AG10803 (cell line): ENCODE measurements at regions not wholly inside any gene's neighbourhood (a gene's known extent, or its start where the extent isn't known, plus 50 kb on each side); places are given as distances from the start of the nearest gene placed in this dataset.
"Not testable (repeated sequence)": the region's sequence is repeated elsewhere in the genome, so short reads cannot be mapped to it uniquely, and the experiment has no call there.

Experiments used
- DNase-seq: peaks from one replicate; pipeline ENCODE4 v3.0.0; 2010; ENCODE audit warnings: low read depth
- H3K4me3 ChIP-seq: 2 replicates; pipeline ENCODE4 v1.5.1; 2011; ENCODE audit warnings: mild to moderate bottlenecking, low read length, control low read depth
- TF ChIP-seq, protein P1 (sequence below): conservative IDR thresholded peaks from 2 replicates; pipeline ENCODE4 v1.5.1; 2011; ENCODE audit warnings: mild to moderate bottlenecking, low read length, control low read depth, inconsistent platforms

DNA sequence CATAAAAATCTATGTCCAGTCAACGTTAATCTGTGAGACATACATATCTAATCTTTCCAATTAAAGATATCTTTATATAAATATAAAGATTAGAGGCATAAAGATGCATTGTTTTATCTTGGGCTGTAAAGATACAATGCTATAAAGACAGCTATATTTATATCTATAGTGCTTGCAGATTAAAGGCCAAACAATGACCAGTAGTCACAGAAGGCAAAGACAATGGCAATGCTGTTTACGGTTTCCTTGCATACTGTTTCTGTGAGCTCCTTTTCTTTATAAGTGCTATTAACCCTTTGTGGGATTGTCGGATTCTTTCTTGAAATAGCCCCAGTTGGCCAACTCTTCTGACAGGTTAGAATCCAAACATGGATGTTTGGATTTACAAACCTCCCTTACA is 85.5 kb upstream of the SALL1 start:
- H3K4me3 ChIP-seq = no peak overlapping the region
- DNase-seq = no peak
- TF ChIP-seq, protein P1, sequence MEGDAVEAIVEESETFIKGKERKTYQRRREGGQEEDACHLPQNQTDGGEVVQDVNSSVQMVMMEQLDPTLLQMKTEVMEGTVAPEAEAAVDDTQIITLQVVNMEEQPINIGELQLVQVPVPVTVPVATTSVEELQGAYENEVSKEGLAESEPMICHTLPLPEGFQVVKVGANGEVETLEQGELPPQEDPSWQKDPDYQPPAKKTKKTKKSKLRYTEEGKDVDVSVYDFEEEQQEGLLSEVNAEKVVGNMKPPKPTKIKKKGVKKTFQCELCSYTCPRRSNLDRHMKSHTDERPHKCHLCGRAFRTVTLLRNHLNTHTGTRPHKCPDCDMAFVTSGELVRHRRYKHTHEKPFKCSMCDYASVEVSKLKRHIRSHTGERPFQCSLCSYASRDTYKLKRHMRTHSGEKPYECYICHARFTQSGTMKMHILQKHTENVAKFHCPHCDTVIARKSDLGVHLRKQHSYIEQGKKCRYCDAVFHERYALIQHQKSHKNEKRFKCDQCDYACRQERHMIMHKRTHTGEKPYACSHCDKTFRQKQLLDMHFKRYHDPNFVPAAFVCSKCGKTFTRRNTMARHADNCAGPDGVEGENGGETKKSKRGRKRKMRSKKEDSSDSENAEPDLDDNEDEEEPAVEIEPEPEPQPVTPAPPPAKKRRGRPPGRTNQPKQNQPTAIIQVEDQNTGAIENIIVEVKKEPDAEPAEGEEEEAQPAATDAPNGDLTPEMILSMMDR = no peak

DNA sequence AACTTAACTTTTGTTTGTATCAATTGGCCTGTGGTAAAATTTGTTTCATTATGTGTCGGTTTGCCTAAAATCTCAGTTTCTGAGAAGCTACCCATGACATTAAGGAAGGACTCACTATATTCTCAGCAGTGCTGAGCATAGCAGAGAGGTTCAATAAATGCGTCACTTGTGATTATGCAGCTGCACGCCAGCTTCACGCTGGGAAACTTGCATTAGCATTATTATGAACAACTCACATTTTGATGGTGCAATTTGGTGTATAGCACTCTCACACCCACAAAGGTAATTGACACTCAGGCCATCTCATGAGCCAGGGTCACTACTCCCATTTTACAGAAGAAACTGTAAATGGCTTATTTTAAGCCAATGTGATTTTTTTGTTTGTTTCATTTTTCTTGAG is 80.6 kb upstream of the SALL1 start:
- TF ChIP-seq, protein P1 = no peak
- peak; percentile 47 for DNase-seq
- H3K4me3 ChIP-seq = no peak overlapping the region

DNA sequence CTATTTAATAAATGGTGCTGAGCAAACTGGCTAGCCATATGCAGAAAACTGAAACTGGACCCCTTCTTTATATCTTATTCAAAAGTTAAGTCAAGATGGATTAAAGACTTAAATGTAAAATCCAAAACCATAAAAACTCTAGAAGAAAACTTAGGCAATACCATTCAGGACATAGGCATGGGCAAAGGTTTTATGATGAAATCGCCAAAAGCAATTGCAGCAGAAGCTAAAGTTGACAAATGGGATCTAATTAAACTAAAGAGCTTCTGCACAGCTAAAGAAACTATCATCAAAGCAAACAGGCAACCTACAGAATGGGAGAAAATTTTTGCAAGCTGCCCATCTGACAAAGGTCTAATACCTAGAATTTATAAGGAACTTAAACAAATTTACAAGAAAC is 79.0 kb upstream of the SALL1 start:
- DNase-seq = peak; percentile 9
- H3K4me3 ChIP-seq = not testable (repeated sequence)

DNA sequence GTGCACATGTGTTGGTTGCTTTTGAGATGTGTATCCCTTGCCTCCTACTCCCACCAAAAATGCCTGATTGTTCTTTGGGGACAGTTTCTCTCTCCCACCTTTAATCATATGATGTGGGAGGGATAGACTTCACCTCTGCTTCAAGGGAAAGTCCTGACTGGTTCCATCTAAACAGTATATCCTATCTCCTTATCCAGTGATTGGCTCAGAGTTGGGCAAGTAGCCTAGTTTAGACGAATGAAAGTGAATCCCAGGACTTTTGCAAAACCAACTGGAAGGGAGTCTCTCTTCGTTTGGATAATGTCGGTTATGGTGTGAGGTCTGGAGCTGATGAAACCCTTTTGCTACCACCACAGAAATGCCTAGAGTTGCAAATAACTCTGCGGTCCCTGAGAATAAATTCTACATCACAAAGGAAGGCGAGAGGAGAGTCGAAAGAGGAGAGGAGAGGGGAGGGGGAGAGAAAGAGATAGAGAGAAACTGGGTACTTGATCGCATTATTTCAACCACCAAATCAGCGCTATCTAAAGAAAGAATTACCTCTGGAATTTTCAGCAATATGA is 77.1 kb upstream of the SALL1 start:
- TF ChIP-seq, protein P1 = no peak
- H3K4me3 ChIP-seq = no peak overlapping the region
- DNase-seq = no peak

DNA sequence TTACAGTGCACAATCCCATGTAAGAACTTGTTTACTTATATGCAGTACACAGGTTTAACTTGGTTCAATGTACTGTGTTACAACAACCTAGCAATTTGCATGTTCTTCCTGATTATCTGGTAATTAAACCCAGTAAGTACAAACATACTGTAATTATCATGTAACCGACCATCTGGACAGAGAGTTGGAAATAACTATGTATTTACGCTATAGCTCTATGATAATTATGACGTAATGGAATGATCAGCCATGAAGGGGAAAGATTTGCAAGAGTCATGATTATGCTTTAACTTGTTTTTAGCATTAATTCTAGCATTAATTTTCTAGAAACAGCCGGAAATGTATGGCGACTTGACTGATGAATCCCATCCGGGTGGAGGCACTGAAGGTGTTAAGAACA is 74.8 kb upstream of the SALL1 start:
- no peak overlapping the region for H3K4me3 ChIP-seq
- DNase-seq = no peak
- TF ChIP-seq, protein P1 = no peak

DNA sequence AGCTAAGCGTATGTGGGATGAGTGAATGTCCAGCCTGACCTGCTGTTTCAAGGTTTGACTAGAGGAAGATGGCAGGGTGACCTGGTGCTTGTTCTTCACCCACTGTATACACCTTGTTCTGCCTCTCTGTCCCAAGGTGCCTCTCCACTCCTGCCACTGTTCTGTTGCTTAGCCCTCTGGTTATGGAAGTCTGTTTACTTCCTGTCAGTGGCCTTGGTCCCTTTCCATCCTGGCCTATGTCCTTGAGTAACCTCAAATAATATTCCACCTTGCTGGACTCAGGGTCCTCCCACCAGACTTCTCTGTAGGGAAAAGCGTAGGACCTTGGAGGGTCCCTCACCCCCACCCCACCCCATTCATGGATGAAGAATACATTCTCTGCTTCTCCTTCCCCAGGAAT is 73.2 kb upstream of the SALL1 start:
- no peak overlapping the region for H3K4me3 ChIP-seq
- DNase-seq = no peak
- TF ChIP-seq, protein P1 = no peak

DNA sequence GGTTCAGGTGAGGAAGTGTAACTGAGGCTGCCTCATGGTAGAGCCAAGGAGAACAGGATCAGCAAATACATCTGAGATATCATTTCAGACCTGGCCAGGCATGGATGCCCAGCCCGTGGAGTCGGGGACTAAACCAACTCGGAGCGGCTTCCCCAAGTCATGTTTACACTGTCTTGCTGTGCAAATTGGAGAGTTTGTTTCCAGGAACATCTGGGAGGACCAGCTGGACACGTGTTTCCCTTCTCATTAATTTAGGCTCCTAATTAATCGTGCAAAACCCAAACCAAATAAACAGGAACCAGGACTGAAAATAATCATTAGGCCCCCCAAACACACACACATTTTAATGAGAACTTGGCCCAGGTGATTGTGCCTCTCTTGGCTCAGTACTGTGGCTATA is 70.9 kb upstream of the SALL1 start:
- no peak overlapping the region for H3K4me3 ChIP-seq
- DNase-seq = no peak
- TF ChIP-seq, protein P1 = no peak

DNA sequence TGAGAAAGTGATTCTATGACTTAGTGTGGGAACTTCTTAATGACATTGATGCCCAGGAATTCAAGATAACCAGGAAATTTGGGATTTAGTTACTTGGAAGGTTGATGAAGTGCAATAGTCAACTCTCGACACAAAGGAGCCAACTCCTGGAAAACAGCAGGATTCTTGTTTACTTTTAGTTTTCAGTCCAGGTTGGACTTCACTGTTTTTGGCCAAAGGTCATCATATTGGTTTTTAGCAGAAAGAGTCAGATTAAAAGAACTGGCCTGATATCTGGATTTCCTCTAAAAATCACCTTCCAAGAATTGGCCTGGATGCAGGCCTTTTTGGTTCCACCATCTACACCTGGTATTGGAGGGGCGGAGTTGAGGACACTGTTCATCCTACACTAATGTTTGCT is 60.1 kb upstream of the SALL1 start:
- TF ChIP-seq, protein P1 = no peak

More for the DNA sequence above, 60.1 kb upstream of the SALL1 start:
- DNase-seq = no peak
- no peak overlapping the region for H3K4me3 ChIP-seq
